ENCODE measurements at regions not wholly inside any gene's neighbourhood (a gene's known extent, or its start where the extent isn't known, plus 50 kb on each side); places are given as distances from the start of the nearest gene placed in this dataset.

DNA sequence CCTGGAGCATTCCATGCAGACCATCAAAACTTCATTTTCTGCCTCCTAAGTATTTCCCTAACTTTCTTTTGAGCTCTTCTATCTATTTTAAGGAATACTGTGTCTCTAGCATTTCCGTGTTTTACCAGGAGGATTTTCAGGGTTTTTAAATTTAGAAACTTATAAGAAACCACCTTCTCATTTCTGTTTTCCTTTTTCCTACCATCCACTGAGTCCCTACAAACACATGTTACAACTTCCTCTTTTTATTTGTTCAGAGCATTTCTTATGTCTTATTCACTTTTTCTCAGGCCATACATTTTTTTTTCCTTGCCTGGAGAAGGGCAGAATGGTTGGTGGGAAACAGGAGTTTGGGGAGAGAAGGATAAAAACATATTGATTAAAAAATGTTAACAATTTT is 130.0 kb upstream of the BMP5 start:
- DNase-seq = no peak

- DNase-seq = no peak
These were observed 129.0 kb upstream of the BMP5 start for GRCh38 chr6:56004426-56004825.

DNA sequence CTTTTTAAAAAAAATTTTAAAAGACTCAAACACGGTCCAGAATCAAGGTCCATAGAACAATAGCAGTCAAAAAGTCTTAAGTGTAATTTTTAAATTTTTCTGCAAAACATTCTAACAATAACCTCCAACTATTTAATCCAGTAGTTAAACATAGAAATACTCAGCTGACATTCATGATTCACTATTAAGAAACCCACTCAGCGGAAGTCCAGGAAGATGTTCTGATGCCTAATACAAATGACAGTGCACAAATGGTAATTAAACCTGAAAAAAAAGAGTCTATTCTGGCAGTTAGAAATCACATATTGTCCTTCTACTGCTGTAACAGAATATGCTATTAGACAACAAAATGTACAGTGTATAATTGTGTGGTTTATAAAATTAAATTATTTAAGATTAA is 128.2 kb upstream of the BMP5 start:
- DNase-seq = no peak

- DNase-seq = no peak
These were observed 126.9 kb upstream of the BMP5 start for GRCh38 chr6:56002336-56002735.

- no peak for DNase-seq
These were observed 123.2 kb upstream of the BMP5 start for GRCh38 chr6:55998576-55998975.

DNA sequence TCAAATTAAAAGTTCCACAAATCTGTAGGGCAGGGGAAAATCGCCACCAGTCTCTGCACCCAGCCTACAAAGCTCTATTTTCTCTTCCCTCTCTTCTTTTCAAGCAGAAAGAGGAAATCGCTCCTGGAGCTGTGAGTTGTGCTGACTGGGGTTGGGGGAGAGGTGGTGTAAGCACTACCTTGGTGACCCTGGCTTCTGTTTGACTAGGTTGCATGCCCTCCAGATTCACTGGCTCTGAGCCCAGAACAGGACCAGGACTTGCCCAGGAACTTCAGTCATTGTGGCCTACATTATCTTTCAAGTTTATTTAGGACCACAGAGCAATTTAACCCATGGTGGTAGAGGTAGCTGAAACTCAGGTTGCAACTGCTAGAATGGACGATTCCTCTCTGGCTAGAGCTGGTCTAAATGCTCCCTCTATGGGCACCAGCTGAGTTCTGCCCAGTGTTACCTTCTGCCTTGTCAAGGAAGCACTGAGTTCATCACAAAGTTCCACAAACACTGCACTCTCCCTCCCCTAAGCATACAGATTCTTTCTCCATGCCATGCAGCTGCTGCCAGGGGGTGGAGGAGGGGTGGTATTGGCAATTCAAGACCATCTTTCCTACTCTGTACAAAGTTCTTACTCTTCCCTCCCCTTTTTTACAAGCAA is 122.0 kb upstream of the BMP5 start:
- no peak for DNase-seq

DNA sequence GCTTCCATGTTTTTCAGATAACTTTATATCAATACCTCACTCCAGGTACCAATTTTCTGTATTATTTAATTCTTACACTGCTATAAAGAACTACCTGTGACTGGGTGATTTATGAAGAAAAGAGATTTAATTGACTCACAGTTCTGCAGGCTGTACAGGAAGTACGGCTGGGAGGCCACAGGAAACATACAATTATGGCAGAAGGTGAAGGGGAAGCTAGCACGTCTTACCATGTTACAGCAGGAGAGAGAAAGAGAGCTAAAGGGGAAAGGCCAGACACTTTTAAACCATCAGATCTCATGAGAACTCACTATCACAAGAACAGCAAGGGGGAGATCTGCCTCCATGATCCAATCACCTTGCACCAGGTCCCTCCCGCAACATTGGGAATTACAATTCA is 119.1 kb upstream of the BMP5 start:
- no peak for DNase-seq

GRCh38 chr6:55993418-55993817 is 118.0 kb upstream of the BMP5 start:
- DNase-seq = no peak

DNA sequence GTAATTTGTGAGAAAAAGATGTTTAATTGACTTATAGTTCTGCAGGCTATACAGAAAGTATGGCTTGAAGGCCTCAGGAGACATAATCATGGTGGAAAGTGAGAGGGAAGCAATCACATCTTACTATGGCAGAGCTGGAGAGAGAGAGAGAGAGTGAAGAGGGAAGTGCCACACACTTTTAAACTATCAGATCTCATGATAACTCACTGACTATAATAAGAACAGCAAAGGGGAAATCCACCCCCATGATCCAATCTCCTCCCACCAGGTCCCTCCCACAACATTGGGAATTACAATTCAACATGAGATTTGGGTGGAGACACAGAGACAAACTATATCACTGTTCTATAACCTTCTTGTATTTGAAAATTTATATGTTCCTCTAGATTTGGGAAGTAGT is 117.2 kb upstream of the BMP5 start:
- no peak for DNase-seq

- no peak for DNase-seq
These were observed 109.9 kb upstream of the BMP5 start for GRCh38 chr6:55985309-55985708.

GRCh38 chr6:55983861-55984260 is 108.5 kb upstream of the BMP5 start:
- DNase-seq = no peak

DNA sequence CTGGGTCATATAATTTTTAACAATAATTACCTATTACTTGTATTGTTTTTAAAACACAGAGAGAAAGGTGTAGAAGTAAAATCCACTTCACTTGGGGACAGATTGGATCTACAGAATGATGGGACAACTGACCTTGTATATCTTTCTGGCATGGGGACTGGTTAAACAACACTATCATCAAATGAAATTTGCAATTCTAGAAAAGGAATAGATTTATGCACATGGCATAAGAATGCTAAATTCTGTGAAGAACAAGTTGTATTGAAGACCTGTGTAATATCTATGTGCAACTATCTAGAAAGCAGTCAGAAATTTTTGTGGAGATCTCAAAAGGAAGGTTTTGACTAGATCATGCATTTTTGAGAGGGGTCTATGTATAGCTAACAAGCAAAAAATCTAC is 106.3 kb upstream of the BMP5 start:
- DNase-seq = no peak

DNA sequence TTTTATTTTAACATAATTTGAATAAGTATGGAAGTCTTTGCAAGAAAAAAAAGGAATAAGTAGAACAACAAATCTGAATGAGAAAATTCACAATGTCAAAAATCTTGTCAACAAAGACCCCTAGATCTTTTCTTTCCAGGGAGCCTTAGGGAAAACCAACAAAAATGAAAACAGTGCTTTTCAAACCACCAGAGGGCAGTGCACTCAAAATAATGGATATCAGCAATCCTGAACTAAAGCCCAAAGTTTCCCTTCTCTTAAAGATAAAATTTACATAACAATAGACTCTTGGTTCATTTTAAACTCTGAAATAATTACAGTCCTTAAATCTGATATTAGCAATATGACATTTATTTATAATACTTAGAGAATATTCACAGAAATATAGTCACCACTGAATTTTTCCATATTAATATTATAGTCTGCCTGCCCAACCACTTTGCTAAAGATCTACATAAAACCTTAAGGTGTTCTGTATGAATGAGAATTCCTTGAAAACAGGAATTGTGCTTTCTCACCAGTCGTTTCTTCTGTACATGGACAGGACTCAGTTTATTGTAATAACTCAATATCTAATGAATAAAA is 105.3 kb upstream of the BMP5 start:
- DNase-seq = peak in 1 of 2 experiments; percentile 1

GRCh38 chr6:55979526-55979925 is 104.1 kb upstream of the BMP5 start:
- no peak for DNase-seq

GRCh38 chr6:55977959-55978665 is 102.7 kb upstream of the BMP5 start:
- no peak for DNase-seq

GRCh38 chr6:55974688-55975087 is 99.3 kb upstream of the BMP5 start:
- DNase-seq = no peak

GRCh38 chr6:55972091-55972490 is 96.7 kb upstream of the BMP5 start:
- no peak for DNase-seq

DNA sequence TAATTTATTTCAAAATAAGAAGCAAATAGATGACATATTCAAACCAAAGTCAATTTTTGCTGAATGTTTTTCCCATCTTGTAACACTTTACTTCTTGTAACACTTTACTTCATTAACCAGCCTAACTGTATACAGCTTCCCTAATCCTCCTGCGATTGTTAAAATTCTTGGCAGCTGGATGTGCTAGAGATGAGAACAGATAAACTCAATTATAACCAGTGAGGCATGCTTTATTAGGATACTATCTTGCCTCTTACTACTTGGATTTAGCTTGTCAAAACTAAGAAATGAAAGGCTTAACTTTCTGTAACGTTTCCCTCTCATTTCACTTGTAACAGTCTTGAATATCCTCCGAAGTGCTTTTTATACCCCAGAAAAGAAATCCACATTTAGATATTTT is 94.1 kb upstream of the BMP5 start:
- DNase-seq = no peak

- no peak for DNase-seq
These were observed 93.5 kb upstream of the BMP5 start for GRCh38 chr6:55968926-55969325.

DNA sequence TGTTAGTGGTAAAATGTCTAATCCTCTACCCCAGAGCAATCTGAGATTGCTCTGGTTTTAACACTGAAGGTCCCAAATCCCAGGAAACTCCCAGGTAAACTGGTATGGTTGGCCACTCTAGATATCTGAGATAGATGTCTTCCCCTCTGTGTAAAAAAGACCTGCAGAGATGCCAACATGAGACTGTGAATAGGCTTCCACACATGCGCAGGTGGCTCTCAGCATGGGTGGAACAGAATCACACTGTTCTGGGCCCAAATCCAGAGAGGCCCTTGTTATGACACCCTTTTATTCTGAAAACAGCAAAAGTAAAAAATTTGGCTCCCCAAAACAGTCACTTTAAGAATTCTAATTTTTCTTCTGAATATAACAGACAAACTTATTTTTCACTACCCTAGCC is 88.7 kb upstream of the BMP5 start:
- no peak for DNase-seq

DNA sequence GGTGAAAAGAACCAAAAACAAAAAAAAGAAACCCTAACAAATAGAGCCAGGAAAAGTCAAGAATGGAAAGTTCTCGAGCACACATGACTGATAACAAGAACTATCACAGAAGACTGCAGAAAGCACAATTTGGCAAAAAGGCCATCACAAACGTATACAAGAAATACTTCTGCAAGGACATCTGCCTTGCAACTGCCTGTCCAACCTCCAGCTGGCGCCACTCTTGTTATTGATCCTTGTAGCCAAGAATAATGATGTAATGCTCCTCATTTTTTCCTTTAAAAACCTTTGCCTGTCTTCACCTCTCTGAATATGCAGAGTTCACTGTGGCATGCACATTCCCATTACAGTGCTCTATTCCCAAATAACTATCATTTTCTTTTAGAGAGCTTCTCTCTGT is 87.9 kb upstream of the BMP5 start:
- DNase-seq = no peak

GRCh38 chr6:55960344-55960743 is 85.0 kb upstream of the BMP5 start:
- DNase-seq = no peak

DNA sequence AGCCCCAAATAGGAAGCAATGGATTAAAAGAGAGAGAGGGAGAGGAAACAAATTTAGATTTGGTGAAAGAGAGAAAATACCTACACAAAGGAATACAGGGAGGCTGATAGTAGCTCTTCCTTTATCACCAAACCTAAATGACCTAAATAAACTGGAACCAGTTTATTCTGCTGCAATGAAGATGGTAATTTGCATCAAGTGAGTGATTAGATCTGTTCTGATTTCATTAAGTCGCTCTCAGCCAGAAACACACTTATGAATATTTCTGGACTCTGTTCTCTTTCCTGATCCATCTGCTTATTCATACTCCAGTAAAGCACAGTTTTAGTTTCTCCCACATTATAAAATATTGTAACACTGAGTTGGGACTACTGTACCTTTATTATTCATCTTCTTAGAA is 83.4 kb upstream of the BMP5 start:
- no peak for DNase-seq

DNA sequence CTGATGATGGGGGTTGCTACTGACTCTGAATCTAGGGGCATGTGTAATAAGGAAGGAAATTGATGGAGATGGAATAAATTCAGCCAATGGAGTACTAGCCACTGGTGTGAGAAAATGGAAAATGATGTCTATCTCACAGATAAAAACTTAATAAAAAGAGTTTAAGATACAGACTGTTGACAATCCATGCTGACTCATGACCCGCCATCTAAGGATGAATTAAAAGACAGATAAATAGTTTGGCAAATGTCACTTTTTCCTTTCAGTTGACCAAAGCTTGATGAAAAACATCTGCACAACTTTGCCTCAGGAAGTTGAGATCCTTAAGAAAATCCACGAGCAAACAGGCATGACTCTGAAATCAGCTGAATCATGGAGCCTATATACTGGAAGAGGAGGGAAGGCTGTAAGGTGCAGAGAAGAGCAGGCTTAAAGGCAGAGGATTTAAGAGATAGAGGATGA is 82.6 kb upstream of the BMP5 start:
- DNase-seq = no peak

GRCh38 chr6:55955684-55956083 is 80.3 kb upstream of the BMP5 start:
- DNase-seq = no peak

Measured in NCI-H187 (cell line).